Nephron progenitor cell (in vitro differentiated cells): ENCODE measurements at regions not wholly inside any gene's neighbourhood (a gene's known extent, or its start where the extent isn't known, plus 50 kb on each side); places are given as distances from the start of the nearest gene placed in this dataset.

ENCODE experiments used
- DNase-seq: peaks from one replicate; pipeline ENCODE4 v3.0.0; 2021
- H3K27ac Mint-ChIP-seq: 2 replicates; pipeline ENCODE4 v1.8.0; 2021; ENCODE audit warnings: mild to moderate bottlenecking, moderate library complexity, mixed read lengths
- H3K27me3 Mint-ChIP-seq: 2 replicates; pipeline ENCODE4 v1.8.0; 2021; ENCODE audit warnings: mild to moderate bottlenecking, low read depth, mixed read lengths; ENCODE audit not compliant: poor library complexity
- H3K36me3 Mint-ChIP-seq: 2 replicates; pipeline ENCODE4 v1.8.0; 2021; ENCODE audit warnings: low read depth, mixed read lengths
- H3K4me1 Mint-ChIP-seq: 2 replicates; pipeline ENCODE4 v1.8.0; 2021; ENCODE audit warnings: mixed read lengths
- H3K4me3 Mint-ChIP-seq: 2 replicates; pipeline ENCODE4 v1.8.0; 2021; ENCODE audit warnings: mild to moderate bottlenecking, moderate library complexity, mixed read lengths
- H3K9me3 Mint-ChIP-seq: 2 replicates; pipeline ENCODE4 v1.8.0; 2021; ENCODE audit warnings: mild to moderate bottlenecking, moderate library complexity, mixed read lengths
- TF ChIP-seq, protein P1 (sequence below): fragments of 200-600 bp; sonication (generic); IDR thresholded peaks from 2 replicates; pipeline ENCODE4 v1.5.0; 2021; ENCODE audit warnings: antibody characterized with exemption

DNA sequence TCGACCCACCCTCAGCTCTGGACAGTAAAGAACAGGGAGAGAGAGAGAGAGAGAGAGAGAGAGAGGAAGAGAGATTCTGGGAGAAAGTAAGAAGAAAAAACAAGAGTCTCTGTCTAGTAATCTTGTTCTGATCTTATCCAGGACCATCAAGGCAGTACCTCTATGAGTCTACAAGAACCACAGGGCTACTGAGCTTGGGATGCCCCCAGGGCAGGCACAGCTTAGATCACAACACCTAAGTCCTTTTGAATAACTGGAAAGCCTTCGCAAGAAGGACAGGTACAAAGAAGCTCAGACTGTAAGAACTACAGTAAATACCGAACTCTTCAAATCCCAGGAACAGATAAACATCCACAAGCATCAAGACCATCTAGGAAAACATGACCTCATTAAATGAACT, 51.4 kb upstream of the SGPP2 start:
- Mint-ChIP-seq H3K27ac (no peak overlapping the region), H3K36me3 (peaks cover 16% of the 10 kb centered on the region), H3K4me1 (peaks cover under 1% of the 10 kb centered on the region), H3K4me3 (no peak overlapping the region), H3K27me3 (peaks cover 10% of the 10 kb centered on the region), H3K9me3 (peaks cover 51% of the 10 kb centered on the region)
- TF ChIP-seq, protein P1, sequence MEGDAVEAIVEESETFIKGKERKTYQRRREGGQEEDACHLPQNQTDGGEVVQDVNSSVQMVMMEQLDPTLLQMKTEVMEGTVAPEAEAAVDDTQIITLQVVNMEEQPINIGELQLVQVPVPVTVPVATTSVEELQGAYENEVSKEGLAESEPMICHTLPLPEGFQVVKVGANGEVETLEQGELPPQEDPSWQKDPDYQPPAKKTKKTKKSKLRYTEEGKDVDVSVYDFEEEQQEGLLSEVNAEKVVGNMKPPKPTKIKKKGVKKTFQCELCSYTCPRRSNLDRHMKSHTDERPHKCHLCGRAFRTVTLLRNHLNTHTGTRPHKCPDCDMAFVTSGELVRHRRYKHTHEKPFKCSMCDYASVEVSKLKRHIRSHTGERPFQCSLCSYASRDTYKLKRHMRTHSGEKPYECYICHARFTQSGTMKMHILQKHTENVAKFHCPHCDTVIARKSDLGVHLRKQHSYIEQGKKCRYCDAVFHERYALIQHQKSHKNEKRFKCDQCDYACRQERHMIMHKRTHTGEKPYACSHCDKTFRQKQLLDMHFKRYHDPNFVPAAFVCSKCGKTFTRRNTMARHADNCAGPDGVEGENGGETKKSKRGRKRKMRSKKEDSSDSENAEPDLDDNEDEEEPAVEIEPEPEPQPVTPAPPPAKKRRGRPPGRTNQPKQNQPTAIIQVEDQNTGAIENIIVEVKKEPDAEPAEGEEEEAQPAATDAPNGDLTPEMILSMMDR: no peak
- no peak for DNase-seq
